SU-DHL-6 (cell line): ENCODE measurements at regions not wholly inside any gene's neighbourhood (a gene's known extent, or its start where the extent isn't known, plus 50 kb on each side); places are given as distances from the start of the nearest gene placed in this dataset.

ENCODE experiments used
- CTCF ChIP-seq: fragments of 200-600 bp; sonication (generic); IDR thresholded peaks from one replicate; pipeline ENCODE4 v1.5.1; 2017; ENCODE audit warnings: antibody characterized with exemption, mild to moderate bottlenecking, low read length, moderate library complexity; ENCODE audit not compliant: insufficient read depth, poor library complexity, severe bottlenecking
- EZH2phosphoT487 ChIP-seq: fragments of 200-600 bp; sonication (generic), shearing (Covaris generic); conservative IDR thresholded peaks from 2 replicates; pipeline ENCODE4 v1.6.1; 2018; ENCODE audit warnings: mild to moderate bottlenecking, antibody characterized with exemption, low read length, moderate library complexity, mixed read lengths

GRCh38 chr5:100270023-100270771, 265.0 kb upstream of the FAM174A start:
- TF ChIP-seq CTCF, result no peak
- no peak for TF ChIP-seq EZH2phosphoT487
